ENCODE measurements at regions not wholly inside any gene's neighbourhood (a gene's known extent, or its start where the extent isn't known, plus 50 kb on each side); places are given as distances from the start of the nearest gene placed in this dataset.

- DNase-seq (ENCODE audit: low spot score), result no peak
Observed at GRCh38 chr5:21181609-21182125, 1193.7 kb upstream of the CDH18 start.

- DNase-seq (ENCODE audit: low spot score), result no peak
Observed at GRCh38 chr5:21173526-21173925, 1185.5 kb upstream of the CDH18 start.

- DNase-seq (ENCODE audit: low spot score), result no peak
Observed at GRCh38 chr5:21173036-21173435, 1185.0 kb upstream of the CDH18 start.

DNA sequence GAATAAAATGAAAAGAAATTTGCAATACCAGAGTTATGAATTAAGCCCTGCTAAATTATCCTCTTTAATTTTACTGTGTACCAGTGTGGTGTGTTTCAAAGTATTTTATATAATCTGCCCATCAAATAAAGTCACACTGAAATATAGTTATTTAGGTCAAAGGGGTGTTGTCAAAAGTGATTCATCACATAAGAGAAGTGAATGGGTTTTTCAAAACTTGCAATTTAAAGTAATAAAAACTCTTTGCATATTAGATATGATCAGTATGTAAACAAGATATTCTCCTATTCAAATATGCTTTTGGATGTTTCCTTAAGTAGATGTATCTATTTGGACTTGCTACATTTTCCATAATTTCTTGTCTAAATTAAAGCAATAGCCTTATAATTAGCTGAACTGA is 1183.0 kb upstream of the CDH18 start:
- DNase-seq (ENCODE audit: low spot score), result no peak

- DNase-seq (ENCODE audit: low spot score), result no peak
Observed at GRCh38 chr5:21168557-21168956, 1180.6 kb upstream of the CDH18 start.

GRCh38 chr5:21165344-21165743 is 1177.3 kb upstream of the CDH18 start:
- DNase-seq (ENCODE audit: low spot score), result no peak

DNA sequence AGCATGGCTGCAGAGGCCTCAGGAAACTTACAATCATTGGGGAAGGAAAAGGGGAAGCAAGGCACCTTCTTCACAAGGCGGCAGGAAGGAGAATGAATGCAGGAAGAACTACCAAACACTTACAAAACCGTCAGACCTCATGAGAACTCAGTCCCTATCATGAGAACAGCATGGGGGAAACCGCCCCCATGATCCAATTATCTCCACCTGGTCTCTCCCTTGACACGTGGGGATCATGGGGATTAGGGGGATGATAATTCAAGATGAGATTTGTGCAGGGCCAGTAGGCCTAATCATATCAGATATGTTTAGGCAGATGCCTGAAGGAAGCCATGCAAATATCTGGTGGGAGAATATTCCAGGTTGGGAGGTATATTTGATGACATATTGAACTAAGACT is 1176.4 kb upstream of the CDH18 start:
- no peak for DNase-seq (ENCODE audit: low spot score)

- DNase-seq (ENCODE audit: low spot score), result no peak
Observed at GRCh38 chr5:21159510-21160059, 1171.6 kb upstream of the CDH18 start.

- DNase-seq (ENCODE audit: low spot score), result no peak
Observed at GRCh38 chr5:21154526-21154925, 1166.5 kb upstream of the CDH18 start.

GRCh38 chr5:21152611-21153010 is 1164.6 kb upstream of the CDH18 start:
- no peak for DNase-seq (ENCODE audit: low spot score)

DNA sequence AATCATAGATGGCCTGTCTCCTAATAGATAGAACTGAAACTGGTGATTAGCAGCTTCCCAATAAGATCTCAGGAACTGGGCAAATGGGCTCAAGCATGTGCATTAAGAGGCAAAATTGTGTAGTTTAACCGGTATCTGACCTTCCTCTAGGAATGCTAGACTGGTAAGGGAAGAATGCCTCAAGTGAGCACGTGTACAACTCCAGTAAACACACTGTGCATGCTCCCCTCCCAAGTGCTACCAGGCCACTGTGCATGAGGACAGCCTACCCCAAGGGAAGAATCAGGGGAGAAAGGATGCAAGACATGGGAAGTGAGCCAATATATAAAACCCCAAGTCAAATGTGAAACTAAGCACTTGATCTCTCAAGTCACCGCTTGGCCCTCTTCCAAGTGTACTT is 1157.4 kb upstream of the CDH18 start:
- no peak for DNase-seq (ENCODE audit: low spot score)

- DNase-seq (ENCODE audit: low spot score), result no peak
Observed at GRCh38 chr5:21143686-21144085, 1155.7 kb upstream of the CDH18 start.

DNA sequence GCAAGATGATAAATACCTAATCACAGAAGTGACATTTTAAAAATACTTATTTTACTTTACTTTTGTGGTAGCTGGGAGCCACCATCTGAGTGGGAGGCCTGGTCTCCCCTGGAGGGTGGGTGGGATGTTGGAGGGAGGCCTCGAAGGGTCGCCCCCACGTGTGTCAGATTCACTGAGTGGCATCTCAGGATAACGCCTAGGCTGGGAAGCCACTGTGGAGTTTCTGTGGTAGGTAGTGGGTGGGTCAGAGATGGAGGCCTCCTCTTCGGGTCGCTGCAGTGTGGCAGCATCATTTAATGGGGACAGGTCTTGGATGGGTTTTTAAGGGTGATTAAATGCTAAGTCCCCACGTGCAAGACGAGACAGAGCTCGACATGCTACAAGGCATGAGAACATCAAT is 1154.8 kb upstream of the CDH18 start:
- no peak for DNase-seq (ENCODE audit: low spot score)

DNA sequence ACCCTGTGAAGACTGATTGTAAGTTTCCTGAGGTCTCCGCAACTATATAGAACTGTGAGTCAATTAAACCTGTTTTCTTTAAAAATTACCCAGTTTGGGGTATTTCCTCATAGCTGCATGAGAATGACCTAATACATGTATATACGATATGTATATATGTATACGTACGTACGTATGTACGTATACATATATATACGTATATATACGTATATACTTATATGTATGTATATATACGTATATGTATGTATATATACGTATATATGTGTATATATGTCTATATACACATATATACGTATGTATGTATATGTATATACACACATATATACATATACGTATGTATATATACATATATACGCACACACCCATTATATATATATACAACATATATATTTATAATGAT is 1153.0 kb upstream of the CDH18 start:
- no peak for DNase-seq (ENCODE audit: low spot score)

GRCh38 chr5:21126236-21126635 is 1138.2 kb upstream of the CDH18 start:
- no peak for DNase-seq (ENCODE audit: low spot score)

- DNase-seq (ENCODE audit: low spot score), result no peak
Observed at GRCh38 chr5:21125238-21125983, 1137.4 kb upstream of the CDH18 start.

DNA sequence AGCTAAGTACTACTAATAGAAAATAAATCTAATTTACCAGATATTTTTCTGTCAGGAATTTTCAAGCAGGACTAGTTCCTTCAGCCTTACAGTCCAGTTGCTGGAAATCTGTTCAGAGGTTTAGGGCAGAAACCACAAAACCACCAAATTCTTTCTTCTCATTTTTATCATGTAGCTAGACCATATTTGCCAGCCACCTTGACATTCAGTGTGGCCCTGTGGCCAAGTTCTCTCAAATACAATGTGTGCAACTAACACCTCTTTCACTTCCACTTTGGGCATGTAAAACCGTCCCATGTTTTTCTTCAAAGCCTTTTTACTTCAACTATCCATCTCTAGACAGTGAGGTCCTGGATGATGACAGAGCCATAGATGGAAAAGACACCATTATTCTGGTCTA is 1133.2 kb upstream of the CDH18 start:
- DNase-seq (ENCODE audit: low spot score), result no peak

- DNase-seq (ENCODE audit: low spot score), result no peak
Observed at GRCh38 chr5:21097661-21098060, 1109.7 kb upstream of the CDH18 start.

- no peak for DNase-seq (ENCODE audit: low spot score)
Observed at GRCh38 chr5:21094619-21095018, 1106.6 kb upstream of the CDH18 start.

DNA sequence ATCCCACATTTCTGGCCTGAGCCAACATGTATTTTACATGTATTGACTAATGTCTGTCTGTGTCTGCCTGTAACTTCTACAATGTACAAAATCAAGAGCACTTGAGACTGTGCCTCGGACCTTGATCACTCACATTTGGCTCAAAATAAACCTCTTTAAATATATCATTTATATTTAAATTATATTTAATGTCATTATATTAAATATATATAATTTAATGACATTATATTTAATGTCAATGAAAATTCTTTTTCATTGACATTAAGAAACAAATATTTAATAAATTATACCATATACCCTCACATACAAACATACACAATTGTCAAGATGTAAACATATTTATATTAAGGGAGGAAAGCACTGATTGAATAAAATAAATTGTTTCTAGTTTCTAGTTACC is 1099.8 kb upstream of the CDH18 start:
- no peak for DNase-seq (ENCODE audit: low spot score)

DNA sequence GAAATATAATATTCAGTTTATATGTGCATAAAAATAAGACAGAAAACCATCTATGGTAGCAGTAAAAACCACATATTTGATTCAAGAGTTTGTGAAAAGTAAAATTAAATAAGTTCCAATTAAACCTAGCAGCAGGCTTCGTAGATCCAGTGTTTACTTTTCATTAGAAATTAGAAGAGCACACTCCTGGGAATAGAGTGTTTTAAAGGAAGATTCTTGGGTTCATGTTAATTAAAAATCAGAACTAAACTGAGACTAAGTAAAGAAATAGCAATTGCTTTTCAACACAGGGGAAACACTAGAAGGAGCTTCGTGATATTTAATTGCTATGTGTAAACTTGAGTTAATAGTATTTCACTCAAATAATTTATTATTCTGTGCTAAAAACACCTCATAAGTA is 1097.8 kb upstream of the CDH18 start:
- DNase-seq (ENCODE audit: low spot score), result no peak

DNA sequence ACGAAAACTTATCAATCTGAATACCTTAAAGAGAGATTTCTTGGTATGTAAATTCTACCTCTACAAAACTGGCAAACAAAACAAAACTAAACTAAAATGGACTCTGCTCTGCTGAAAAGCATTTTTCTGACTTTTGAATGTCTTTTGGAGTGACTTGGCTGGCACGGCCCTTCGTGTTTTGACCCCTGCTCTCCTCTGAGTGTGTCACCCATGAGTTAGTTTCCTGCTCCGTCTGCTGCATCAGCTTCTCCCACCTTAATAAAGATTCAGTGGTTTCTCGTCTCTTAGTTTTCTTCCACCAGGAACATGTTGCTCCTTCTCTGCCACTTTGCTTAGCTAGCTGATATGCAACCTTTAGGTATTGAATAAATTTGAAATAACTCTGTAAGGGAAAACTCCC is 1084.0 kb upstream of the CDH18 start:
- DNase-seq (ENCODE audit: low spot score), result no peak

DNA sequence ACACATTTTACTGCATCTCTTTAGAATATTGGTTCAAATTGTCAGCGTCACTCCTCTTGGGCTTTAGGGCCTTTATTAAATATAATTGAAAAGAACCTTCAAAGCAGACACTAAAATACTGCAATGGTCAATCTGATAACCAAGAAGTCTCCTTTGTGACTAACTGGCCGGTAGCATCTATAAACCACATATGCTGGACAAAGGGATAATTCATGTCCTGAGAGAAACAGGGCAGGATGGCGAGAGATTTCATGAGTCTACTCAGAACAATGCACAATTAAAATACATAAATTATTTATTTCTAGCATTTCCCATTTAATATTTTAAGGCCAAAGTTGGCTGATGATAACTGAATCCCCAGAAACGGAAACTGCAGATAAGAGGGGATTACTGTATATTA is 1083.4 kb upstream of the CDH18 start:
- DNase-seq (ENCODE audit: low spot score), result no peak
